ENCODE measurements at regions not wholly inside any gene's neighbourhood (a gene's known extent, or its start where the extent isn't known, plus 50 kb on each side); places are given as distances from the start of the nearest gene placed in this dataset.

DNA sequence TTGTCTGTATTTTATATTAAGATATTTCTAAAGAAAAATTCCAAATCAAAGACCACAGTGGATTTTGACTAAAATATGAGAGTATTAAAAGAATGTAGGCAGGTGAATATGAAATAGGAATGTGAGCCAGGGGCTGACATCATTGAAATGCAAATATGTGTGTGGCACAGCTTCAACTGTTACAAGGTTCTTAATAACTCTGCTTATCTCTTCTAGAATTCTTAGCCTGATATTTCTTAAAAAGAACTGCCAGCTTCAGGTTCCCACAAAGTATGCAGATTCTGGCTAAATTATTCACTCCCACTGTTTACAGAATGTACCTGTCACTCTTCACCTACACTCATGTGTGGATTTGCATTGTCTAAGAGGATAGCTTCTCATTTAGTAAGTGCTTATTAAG lies 274.4 kb downstream of the DIRAS2 start:
- TF ChIP-seq, protein P1, sequence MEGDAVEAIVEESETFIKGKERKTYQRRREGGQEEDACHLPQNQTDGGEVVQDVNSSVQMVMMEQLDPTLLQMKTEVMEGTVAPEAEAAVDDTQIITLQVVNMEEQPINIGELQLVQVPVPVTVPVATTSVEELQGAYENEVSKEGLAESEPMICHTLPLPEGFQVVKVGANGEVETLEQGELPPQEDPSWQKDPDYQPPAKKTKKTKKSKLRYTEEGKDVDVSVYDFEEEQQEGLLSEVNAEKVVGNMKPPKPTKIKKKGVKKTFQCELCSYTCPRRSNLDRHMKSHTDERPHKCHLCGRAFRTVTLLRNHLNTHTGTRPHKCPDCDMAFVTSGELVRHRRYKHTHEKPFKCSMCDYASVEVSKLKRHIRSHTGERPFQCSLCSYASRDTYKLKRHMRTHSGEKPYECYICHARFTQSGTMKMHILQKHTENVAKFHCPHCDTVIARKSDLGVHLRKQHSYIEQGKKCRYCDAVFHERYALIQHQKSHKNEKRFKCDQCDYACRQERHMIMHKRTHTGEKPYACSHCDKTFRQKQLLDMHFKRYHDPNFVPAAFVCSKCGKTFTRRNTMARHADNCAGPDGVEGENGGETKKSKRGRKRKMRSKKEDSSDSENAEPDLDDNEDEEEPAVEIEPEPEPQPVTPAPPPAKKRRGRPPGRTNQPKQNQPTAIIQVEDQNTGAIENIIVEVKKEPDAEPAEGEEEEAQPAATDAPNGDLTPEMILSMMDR (optimal IDR thresholded peaks at IDR 0.05 in 1 of 3, IDR thresholded peaks at IDR 0.05 in 1 of 3, conservative IDR thresholded peaks at IDR 0.05 in 1 of 3; ENCODE audit: extremely low read depth in 1 of 3, insufficient read depth in 2 of 3, low read length in 3 of 3): no peak
- TF ChIP-seq EZH2 (IDR thresholded peaks at IDR 0.05; ENCODE audit: low read length): no peak

Data from keratinocyte (primary cell).